ENCODE measurements at regions not wholly inside any gene's neighbourhood (a gene's known extent, or its start where the extent isn't known, plus 50 kb on each side); places are given as distances from the start of the nearest gene placed in this dataset.

GRCh38 chrX:134736356-134736755 is 60.6 kb downstream of the PABIR2 start:
- Mint-ChIP-seq H3K9me3 (peaks cover 0 to 1% (median 0%) of the 10 kb centered on the region in 7 donors), H3K4me3 (no peak overlapping the region), H3K36me3 (no peaks in the 10 kb centered on the region), H3K27ac (no peak overlapping the region), H3K27me3 (ENCODE audit: low read depth in 3 of 3) (peaks cover 1 to 6% (median 2%) of the 10 kb centered on the region in 3 donors), H3K4me1 (peaks cover 4% of the 10 kb centered on the region)
- H3K79me2 ChIP-seq (ENCODE audit: insufficient read depth, low read length) = no peaks in the 10 kb centered on the region
- H3K36me3 ChIP-seq (replicated peaks in 1 of 2; ENCODE audit: control insufficient read depth in 1 of 2, insufficient read depth in 2 of 2, low read length in 2 of 2) = no peaks in the 10 kb centered on the region
- TF ChIP-seq CTCF (IDR thresholded peaks at IDR 0.05) = no peak
- H3K4me2 ChIP-seq (replicated peaks; ENCODE audit: extremely low read depth, low read length, poor library complexity, severe bottlenecking) = no peak overlapping the region
- no peaks in the 10 kb centered on the region for H3K9me3 ChIP-seq (replicated peaks in 1 of 2; ENCODE audit: control insufficient read depth in 1 of 2, insufficient read depth in 1 of 2, low read length in 2 of 2)
- no peak for DNase-seq
- no peaks in the 10 kb centered on the region for H4K20me1 ChIP-seq (ENCODE audit: insufficient read depth, low read length)
- H3K9ac ChIP-seq (ENCODE audit: insufficient read depth, low read length, poor library complexity, severe bottlenecking) = no peak overlapping the region
- H3K27me3 ChIP-seq (ENCODE audit: control insufficient read depth in 2 of 2, insufficient read depth in 2 of 2, low read length in 2 of 2) = no peaks in the 10 kb centered on the region
- H3K4me1 ChIP-seq (ENCODE audit: control insufficient read depth in 1 of 2, insufficient read depth in 2 of 2, low read length in 2 of 2) = no peaks in the 10 kb centered on the region
- WGBS (ENCODE audit: insufficient coverage) = 100% methylated on average over 1 of the region's 7 CpGs
- no peak overlapping the region for H2AFZ ChIP-seq (ENCODE audit: insufficient read depth, low read depth, low read length, poor library complexity, severe bottlenecking)
- no peak overlapping the region for H3K4me3 ChIP-seq (replicated peaks in 1 of 3; ENCODE audit: low read depth in 2 of 3, low read length in 3 of 3)
- H3K27ac ChIP-seq (ENCODE audit: low read depth in 1 of 2, low read length in 2 of 2) = no peak overlapping the region
- intact Hi-C loops (cut with micrococcal nuclease) = no loop called here

GRCh38 chrX:134735015-134735414 is 62.0 kb downstream of the PABIR2 start:
- Histone ChIP-seq H4K20me1 (ENCODE audit: insufficient read depth, low read length) (no peaks in the 10 kb centered on the region), H2AFZ (ENCODE audit: insufficient read depth, low read depth, low read length, poor library complexity, severe bottlenecking) (no peak overlapping the region), H3K79me2 (ENCODE audit: insufficient read depth, low read length) (no peaks in the 10 kb centered on the region), H3K36me3 (replicated peaks in 1 of 2; ENCODE audit: control insufficient read depth in 1 of 2, insufficient read depth in 2 of 2, low read length in 2 of 2) (no peaks in the 10 kb centered on the region), H3K27ac (ENCODE audit: low read depth in 1 of 2, low read length in 2 of 2) (no peak overlapping the region), H3K4me3 (replicated peaks in 1 of 3; ENCODE audit: low read depth in 2 of 3, low read length in 3 of 3) (no peak overlapping the region), H3K4me1 (ENCODE audit: control insufficient read depth in 1 of 2, insufficient read depth in 2 of 2, low read length in 2 of 2) (no peaks in the 10 kb centered on the region), H3K27me3 (ENCODE audit: control insufficient read depth in 2 of 2, insufficient read depth in 2 of 2, low read length in 2 of 2) (no peaks in the 10 kb centered on the region), H3K9ac (ENCODE audit: insufficient read depth, low read length, poor library complexity, severe bottlenecking) (no peak overlapping the region), H3K9me3 (replicated peaks in 1 of 2; ENCODE audit: control insufficient read depth in 1 of 2, insufficient read depth in 1 of 2, low read length in 2 of 2) (no peaks in the 10 kb centered on the region), H3K4me2 (replicated peaks; ENCODE audit: extremely low read depth, low read length, poor library complexity, severe bottlenecking) (no peak overlapping the region)
- Mint-ChIP-seq H3K9me3 (peaks cover 0 to 1% (median 0%) of the 10 kb centered on the region in 7 donors), H3K4me3 (no peak overlapping the region), H3K4me1 (peaks cover 4% of the 10 kb centered on the region), H3K27ac (no peak overlapping the region), H3K36me3 (no peaks in the 10 kb centered on the region), H3K27me3 (ENCODE audit: low read depth in 3 of 3) (peaks cover 1 to 6% (median 2%) of the 10 kb centered on the region in 3 donors)
- no peak for TF ChIP-seq CTCF (IDR thresholded peaks at IDR 0.05)
- intact Hi-C loops (cut with micrococcal nuclease) = no loop called here
- no CpG with 5 or more reads among the region's 2 CpGs for WGBS (ENCODE audit: insufficient coverage)
- DNase-seq = no peak

Data from CD14-positive monocyte (primary cell).